Sciatic nerve (tissue), 2 donors: ENCODE measurements at regions not wholly inside any gene's neighbourhood (a gene's known extent, or its start where the extent isn't known, plus 50 kb on each side); places are given as distances from the start of the nearest gene placed in this dataset.

Experiments used
- ATAC-seq: fragments of 200-7000 bp; cut with Tn5 transposase; one replicate; pipeline ENCODE4 v1.9.1; 2020; ENCODE audit warnings: mild to moderate bottlenecking, moderate library complexity
- DNase-seq: peaks from one replicate; pipeline ENCODE4 v3.0.0-alpha.2; 2020; ENCODE audit warnings: low spot score
- intact Hi-C: fragments of 100-400 bp; cut with DNase I; formaldehyde crosslinking; loops from one replicate; pipeline ENCODE4 v1.14.2; 2022
- donor health status: DM: no; HTN: no; CAD: no.
- donor health status: DM: no; HTN: no; CAD: no.

DNA sequence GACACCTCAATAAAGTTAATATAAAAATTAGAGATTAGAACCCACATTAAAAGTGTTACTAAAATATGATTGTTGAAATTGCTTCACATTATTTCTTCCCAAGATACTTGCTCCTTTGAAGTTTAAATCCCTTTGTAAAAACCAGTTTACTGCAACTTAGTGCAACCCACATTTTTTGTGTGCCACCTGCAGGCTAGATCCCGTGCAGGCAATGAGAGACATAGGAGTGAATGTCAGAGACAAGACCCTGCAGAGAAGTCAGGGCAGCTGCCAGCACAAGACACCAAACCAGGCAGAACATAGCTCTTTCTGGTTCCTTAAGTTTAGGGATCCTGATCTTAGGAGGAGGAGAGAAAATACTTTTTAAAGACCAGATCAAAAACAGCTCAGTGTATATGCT is 142.8 kb upstream of the MTNR1B start:
- intact Hi-C loops = no loop called here
- ATAC-seq = no peak
- DNase-seq = no peak

DNA sequence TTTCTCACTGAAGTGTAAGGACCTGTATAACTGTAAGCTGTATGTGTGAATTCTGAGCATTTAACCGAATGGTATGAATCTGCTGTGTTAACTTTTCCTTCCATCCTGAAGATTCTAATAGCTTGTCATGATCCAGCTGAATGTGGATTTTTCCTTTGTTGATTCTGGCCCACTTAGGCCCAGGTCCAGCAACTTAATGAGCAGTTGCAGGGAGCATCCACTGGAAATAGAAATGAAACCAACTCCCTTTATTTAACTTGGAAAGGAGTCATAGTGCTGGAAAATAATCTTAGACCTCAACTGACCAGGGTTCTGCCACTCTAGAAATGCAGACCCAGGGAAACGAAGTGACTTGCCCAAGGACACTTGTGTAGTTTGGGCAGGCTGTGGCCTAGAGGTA is 142.3 kb upstream of the MTNR1B start:
- DNase-seq = no peak
- peak; percentile 74 for ATAC-seq
- intact Hi-C loops = no loop called here

DNA sequence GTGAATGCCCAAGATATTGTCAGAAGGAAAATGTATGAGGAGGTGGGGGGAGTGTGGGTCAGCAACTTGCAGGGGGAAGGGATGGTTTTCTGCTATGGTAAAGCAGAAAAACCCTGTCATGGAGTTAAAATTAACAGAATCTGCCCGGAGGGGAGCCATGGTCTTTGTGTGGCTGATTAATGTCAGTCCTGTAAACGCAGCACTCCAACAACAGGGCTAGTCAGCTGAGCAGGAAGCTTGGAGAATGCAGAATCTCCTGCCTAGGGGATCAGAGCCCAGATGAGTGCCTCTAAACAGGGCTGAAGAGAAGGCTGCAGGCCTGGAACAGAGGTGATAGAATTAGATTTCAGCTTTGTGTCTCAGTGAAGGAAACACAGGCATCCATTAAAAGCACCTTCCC is 140.9 kb upstream of the MTNR1B start:
- no peak for ATAC-seq
- intact Hi-C loops = no loop called here
- DNase-seq = no peak

DNA sequence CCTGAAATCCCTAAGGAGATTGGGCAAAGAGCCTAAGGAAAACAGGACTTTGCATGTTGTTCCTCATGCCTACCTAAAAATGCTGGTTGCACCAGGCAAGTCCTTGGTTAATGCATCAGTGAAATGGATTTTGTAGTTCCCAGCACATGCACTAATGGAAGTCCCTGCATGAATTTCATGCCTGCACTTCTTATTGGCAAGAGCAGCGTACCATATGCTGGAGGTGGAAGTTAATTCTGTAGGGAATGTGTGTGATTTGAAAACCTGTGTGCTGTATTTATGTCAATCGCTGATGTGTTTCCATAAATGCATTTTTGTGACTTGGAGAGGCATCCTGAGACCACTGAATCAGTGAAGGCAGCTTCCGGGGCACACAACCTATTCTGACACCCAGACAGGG is 140.3 kb upstream of the MTNR1B start:
- intact Hi-C loops = no loop called here
- DNase-seq (no peak), ATAC-seq (no peak)

DNA sequence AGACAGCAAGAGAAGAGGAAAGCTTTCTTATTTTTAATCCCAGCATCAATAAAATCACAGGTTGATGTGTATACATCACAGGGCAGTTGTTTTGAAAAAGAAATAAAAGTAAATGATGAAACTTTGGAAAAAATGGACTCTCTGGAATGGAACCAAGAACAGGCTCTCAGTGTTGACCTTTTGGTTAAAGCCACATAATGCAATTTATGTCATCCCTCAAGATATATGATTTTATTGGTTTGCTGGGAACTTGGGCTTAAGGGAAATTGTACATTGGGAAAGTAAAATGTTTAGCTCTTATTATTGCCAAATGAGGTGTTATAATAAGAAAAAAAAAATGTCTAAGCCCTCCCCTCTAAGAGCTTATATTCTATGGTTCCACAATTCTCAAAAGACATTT is 139.8 kb upstream of the MTNR1B start:
- intact Hi-C loops = no loop called here
- ATAC-seq (no peak), DNase-seq (no peak)

DNA sequence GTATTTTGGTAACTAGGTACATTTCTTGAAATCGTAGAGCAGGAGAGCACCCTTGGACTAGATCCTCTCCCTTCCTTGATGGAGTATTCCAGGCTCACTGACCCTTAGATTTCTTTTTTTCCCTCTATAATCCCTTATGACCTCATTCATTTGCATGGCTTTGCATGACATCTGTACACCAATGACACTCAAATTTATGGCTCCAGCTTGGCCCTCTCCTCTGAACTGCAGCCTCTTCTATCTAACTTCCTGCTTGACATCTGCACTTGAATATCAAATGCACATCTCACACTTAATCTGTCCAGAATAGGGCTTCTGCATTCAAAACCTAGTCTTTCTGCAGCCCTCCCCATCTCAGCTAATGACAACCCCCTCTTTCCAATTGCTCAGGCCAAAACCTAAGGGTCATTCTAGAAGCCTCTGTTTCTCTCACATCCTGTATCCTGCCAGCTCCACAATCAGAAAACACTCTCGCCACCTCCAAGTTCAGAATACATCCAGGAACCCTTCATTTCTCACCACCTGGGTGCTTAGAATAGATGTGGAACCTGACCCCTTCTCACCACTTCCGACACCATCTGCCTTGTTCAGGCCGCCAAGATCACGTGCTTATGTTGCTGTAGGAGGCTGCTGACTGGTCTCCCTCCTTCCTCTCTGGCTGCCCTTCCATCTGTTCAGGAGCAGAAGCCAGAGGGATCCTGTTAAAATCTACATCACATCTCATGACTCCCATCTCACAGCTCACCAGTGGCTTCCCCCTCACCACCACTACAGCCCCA is 138.9 kb upstream of the MTNR1B start:
- no peak for ATAC-seq
- no peak for DNase-seq
- intact Hi-C loops = no loop called here

DNA sequence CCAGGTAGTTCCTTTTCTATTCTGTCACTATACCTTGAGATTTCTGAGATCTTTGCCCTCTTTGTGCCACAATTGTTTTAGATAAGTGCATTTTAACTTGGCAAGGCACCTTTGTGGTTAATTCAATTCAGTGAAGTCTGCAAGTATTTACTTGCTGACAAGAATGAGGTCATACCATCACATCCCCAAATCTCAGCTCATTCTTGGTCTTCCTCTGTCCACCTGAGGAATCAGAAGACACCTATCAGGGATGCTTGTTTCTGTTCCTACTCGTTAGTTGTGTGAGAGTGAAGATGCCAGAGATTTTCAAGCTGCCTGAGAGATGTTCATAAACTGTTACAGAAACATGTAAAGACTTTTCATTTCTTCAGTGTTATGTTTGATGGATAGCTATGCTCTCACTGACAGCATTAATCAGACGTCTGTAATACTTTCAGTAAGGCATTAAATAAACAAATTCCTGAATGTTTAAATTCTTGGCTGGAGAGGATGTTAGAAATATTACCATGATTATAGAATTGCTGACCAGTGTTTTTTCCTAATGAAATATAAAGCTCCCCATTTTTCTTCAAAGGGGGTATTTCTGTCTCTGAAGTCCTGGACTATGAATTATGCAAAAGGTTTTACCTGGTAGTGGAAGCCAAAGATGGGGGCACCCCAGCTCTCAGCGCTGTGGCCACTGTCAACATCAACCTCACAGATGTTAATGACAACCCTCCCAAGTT is 135.0 kb upstream of the MTNR1B start:
- intact Hi-C loops = no loop called here
- ATAC-seq (no peak), DNase-seq (no peak)

DNA sequence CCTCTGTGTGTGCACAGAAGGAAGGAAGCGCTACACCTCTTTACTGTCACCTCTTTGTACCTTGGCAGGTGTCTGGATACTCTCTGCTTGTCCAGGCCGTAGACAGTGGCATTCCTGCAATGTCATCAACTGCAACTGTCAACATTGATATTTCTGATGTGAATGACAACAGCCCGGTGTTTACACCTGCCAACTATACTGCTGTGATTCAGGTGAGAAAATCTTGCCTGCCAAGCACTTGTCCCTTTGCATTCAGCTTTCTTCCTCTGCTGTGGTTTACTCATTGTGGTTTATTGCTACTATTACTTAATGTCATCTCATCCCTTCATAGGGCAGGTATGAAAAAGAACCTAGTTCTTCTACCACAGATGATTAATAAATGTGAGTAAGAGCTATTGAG is 131.9 kb upstream of the MTNR1B start:
- DNase-seq (no peak), ATAC-seq (no peak)
- intact Hi-C loops = no loop called here

DNA sequence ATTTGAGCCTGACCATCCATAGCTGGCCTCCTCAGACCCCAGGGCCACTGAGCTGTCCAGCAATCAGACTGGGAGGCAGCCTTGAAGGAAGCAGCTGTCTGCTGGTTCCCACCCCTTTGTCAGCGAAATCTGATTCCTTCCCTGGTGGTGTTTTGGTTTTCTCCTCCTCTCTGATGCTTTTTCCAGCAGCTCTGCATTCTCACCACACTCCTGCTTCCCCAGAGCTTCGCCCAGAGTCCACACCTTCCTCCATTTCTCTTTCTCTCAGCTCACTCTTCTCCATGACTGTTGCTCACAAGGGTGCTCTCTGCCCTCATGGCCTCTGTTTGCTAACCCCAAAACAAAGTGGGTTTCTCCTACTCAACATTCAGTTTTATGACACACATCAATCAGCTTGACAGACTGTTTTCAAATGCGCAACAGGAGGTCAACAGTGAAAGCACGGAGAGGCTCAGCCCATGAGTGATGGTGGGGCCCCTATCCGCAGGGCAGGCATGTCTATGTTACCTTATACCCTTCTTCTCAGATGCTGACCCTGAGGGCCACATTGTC is 130.6 kb upstream of the MTNR1B start:
- ATAC-seq = no peak
- intact Hi-C loops = no loop called here

DNA sequence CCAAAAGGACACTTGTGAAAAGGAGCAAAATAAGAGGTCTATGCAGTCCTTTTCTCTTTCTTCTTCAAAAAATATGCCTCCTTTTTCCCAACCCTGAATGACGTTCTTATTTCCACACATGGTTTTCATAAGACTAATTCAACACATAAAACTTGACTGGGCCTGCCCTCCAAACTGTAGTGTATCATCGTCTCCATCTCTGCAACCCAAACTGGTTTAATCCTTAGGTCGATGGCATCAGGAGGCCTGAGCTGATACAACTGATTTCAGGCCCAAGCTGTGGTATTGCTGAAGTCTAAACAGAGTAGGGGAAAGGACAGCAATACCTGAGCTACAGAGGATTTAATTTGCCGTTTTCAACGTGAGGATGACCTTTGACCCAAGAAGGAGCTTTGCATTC is 130.0 kb upstream of the MTNR1B start:
- ATAC-seq (no peak), DNase-seq (no peak)
- intact Hi-C loops = no loop called here

More for the DNA sequence above, 130.6 kb upstream of the MTNR1B start:
- no peak for DNase-seq

DNA sequence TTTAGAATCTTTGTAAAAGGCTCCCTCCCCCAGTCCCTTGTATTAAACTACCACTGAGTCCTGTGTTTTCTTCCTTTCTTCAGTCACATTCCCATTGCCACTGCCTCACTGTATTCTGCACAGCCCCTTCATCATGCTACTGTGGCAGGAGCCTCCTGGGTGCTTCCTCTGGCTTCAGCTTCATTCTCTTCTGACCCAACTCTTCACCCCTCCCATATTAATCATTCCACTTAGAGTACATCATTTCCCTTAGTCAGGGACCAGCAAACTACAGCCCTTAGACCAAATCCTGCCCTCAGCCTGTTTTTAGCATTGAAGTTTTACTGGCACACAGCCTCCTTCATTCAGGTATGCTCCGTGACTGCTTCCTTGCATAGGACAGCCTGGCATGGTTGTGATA is 127.7 kb upstream of the MTNR1B start:
- DNase-seq = no peak
- ATAC-seq = no peak
- intact Hi-C loops = no loop called here

DNA sequence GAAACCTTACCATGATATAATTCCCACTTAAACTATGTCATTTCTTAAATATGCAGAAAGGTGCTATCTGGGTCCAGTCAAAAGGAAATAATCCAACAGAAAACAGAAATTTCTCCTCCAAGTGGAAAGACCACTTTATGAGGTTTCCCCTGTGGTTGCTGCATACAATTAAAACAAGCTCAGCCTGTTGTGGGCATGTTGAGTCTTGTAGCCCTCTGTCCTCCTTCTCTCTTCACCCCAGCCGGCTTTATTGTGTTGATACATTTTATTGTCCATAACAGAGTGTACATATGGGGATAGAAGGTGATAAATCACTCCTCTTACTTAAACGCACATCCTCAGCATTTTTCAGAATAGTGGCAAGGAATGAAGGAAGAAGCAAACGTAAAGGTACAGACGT is 126.0 kb upstream of the MTNR1B start:
- no peak for ATAC-seq
- intact Hi-C loops = no loop called here

DNA sequence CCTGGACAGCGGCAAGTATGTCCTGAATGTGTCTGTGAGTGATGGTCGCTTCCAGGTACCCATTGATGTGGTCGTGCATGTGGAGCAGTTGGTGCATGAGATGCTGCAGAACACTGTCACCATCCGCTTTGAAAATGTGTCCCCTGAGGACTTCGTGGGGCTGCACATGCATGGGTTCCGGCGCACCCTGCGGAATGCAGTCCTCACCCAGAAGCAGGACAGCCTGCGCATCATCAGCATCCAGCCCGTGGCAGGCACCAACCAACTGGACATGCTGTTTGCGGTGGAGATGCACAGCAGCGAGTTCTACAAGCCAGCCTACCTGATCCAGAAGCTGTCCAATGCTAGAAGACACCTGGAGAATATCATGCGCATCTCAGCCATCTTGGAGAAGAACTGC is 125.3 kb upstream of the MTNR1B start:
- intact Hi-C loops = no loop called here

More for the DNA sequence above, 126.0 kb upstream of the MTNR1B start:
- no peak for DNase-seq

DNA sequence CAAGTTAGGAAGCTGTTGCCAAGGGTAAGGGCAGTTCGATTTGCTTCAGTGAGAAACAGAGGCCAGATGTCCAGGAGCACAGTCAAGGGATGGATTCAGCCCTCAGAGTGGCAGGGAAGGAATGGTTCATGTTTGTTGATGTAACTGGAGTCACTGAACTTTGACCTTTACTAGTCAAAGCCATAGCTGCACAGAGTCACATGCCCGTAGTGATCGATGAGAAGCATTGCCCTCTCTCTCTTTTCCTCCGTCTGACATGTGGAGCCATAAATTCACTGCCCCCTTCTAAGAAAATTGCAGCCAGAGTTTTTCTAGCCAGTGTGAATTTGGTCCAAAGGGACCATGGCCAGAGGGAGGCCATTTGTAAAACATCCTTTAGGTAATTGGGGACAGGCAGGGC is 124.1 kb upstream of the MTNR1B start:
- no peak for DNase-seq
- intact Hi-C loops = no loop called here
- no peak for ATAC-seq

More for the DNA sequence above, 125.3 kb upstream of the MTNR1B start:
- ATAC-seq (no peak), DNase-seq (no peak)

DNA sequence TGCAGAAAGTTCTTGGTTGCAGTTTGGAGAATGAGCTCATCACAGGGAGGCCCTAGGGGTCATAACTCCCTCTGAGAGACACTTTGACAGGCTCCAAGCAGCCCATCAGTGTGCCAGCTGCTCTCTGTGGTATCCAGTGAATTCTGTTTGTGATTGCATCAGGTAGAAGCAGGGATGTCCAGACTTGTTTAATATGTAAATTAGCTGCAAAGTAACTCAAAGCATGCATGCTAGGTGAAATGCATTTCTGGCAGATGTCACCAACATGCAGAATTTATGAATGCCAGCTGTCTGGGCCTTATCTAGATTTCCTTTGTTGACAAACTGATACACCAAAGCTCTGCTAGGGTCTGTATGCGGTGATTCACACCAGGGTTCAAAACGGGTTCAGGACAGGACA is 123.6 kb upstream of the MTNR1B start:
- DNase-seq (no peak), ATAC-seq (no peak)
- intact Hi-C loops = no loop called here

DNA sequence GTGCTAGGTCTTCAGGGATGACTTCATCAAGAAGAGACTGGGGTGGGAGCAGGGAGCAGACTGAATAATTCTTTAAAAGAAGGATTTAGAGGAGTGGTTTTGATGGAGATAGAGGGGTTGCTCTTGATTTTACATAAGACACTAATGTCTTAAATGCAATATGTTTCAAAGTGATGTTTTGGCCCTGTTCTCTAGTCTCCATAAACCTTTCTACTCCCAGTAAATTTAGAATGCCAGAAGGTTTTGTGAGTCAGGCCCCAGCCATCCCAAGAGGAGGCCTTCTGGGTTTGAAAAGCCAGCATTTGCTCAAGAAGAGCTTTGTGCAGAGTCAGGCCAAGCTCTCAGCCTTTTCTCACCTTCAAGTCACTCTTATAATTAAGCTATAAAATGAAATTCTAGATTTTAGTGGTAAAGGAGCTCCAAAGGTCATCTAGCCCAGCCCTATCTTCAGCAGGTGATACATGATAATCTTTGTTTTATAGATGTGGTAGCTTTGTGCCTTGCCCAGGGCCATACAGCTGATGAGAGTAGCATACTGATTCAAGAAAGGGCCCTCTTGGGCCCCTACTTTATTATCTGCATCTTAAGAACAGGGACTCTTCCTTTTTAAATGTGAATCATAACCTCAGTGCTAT is 122.8 kb upstream of the MTNR1B start:
- no peak for ATAC-seq
- DNase-seq = no peak
- intact Hi-C loops = no loop called here

DNA sequence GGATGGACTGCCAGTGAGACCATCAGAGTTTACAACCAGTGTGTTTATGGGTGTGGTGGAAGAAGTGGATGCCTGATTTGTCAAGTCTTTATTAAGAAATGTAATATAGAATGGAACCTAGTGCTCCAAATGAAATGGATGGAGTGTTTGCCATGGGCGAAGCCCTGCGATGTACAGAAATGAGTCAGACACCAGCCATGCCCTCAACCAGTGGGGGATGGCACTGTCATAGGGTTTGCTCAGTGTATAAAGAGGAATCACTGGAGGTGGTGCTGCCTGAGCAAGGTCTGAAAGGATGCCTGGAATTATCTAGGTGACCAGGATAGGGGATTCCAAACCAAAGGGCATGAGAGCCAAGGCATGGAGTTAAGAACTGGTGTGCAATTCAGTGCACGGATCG is 120.9 kb upstream of the MTNR1B start:
- intact Hi-C loops = no loop called here
- DNase-seq = no peak
- no peak for ATAC-seq

DNA sequence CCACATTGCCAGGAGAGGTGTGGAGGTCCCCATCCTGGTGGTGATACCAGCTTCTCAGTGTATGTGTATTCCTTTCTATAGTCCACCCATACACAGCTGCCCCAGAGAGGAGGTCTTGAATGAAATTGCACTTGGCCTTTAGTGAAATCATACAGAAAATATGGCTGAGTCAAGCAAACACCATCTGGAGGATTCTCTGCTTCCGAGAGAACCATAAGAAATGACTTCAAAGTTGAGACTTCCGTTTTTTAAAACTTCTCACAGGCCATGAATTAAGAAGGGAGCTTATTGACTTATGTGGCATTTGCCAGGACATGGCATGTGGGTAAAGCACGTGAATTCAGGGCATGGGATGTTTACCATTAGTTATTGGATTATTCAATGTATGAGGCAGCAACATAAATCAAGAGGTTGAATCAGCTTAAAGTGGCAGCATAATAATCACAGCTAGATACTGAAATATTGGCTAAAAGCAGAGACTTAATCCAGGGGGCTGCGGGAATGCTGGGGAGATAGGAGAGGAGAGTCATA is 119.1 kb upstream of the MTNR1B start:
- intact Hi-C loops = no loop called here
- DNase-seq = no peak
- ATAC-seq = no peak

DNA sequence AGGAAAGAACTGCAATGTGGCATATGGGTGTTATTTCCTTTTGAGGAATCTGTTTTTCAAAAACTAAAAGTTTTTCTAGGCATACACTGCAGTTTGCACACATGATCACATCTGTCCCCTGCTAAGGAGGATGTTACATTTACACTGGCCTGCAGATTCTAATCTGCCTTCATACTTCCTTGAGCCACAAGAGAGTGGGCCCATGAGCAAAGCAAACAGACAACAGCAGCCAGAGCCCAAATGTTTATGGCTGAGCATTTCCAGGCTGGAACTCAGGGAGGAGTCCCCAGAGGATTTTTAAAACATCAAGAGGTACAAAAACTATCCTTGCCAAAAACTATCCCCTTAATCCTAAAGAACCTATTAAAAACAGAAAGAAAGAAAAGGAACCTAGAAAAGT is 117.2 kb upstream of the MTNR1B start:
- no peak for DNase-seq
- intact Hi-C loops = no loop called here
- ATAC-seq = no peak

DNA sequence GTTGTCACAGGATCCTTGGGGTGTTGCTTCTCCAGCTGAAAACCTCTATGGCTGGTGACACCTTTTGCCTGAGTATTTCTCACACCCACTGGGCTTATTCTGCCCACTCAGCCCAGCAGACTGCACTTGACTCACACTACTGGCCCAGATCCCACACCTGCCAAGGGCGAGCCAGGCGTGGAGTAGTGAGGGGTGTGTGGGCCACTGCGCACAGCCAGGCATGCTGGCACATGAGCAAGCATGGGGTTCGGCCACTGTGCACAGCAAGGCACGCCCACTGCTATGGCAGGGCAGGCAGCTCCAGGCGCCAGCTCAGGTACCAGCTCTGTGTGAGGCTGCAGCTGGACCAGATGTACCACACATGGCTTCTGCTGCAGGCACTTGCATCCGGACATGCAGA is 116.5 kb upstream of the MTNR1B start:
- intact Hi-C loops = no loop called here
- no peak for DNase-seq
- ATAC-seq = no peak
